ENCODE measurements at regions not wholly inside any gene's neighbourhood (a gene's known extent, or its start where the extent isn't known, plus 50 kb on each side); places are given as distances from the start of the nearest gene placed in this dataset.

DNA sequence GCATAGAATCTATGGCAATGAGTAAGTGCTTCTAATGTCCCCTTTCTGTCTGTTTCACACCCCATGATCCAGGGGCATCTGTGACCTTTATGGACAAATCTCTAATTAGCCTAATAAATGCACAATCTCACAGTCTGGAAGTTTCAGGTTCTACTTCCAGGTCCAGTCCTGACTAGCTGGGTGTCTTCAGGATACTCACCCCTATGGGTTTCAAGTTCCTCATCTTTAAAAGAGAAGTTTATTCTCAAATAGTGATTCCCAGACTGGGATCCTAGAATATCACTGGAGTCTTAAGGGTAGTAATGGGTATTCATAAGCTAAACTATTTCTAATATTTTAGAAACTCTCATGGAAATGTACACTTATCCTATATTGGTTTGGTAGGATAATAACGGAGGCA is 77.2 kb upstream of the ABCA1 start:
- no peak for TF ChIP-seq EZH2 (IDR thresholded peaks at IDR 0.05; ENCODE audit: borderline replicate concordance, insufficient read depth, low read length, poor library complexity, severe bottlenecking)
- no peak for TF ChIP-seq TAF1 (IDR thresholded peaks at IDR 0.05; ENCODE audit: low read depth)
- TF ChIP-seq, protein P1, sequence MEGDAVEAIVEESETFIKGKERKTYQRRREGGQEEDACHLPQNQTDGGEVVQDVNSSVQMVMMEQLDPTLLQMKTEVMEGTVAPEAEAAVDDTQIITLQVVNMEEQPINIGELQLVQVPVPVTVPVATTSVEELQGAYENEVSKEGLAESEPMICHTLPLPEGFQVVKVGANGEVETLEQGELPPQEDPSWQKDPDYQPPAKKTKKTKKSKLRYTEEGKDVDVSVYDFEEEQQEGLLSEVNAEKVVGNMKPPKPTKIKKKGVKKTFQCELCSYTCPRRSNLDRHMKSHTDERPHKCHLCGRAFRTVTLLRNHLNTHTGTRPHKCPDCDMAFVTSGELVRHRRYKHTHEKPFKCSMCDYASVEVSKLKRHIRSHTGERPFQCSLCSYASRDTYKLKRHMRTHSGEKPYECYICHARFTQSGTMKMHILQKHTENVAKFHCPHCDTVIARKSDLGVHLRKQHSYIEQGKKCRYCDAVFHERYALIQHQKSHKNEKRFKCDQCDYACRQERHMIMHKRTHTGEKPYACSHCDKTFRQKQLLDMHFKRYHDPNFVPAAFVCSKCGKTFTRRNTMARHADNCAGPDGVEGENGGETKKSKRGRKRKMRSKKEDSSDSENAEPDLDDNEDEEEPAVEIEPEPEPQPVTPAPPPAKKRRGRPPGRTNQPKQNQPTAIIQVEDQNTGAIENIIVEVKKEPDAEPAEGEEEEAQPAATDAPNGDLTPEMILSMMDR (IDR thresholded peaks at IDR 0.05; ENCODE audit: poor library complexity, severe bottlenecking), result no peak
- no peak for TF ChIP-seq POLR2AphosphoS5 (IDR thresholded peaks at IDR 0.05)
